Panc1 (cell line): ENCODE measurements at regions not wholly inside any gene's neighbourhood (a gene's known extent, or its start where the extent isn't known, plus 50 kb on each side); places are given as distances from the start of the nearest gene placed in this dataset.
A peak's percentile ranks its signal among the peaks of the same experiment; 100 is the strongest.

Experiments
- ATAC-seq: fragments of 200-7000 bp; cut with Tn5 transposase; 2 replicates; pipeline ENCODE4 v1.9.1; 2020; ENCODE audit warnings: mild to moderate bottlenecking, moderate library complexity
- BruUV-seq: library from RNA; stranded (reverse); fragments of 400-500 nt; replicated peaks from 2 replicates; lab custom pipeline; 2021; lab: Mats Ljungman, UMichigan
- CTCF ChIA-PET: fragments of 300-600 bp; sonication (Branson Sonifier 250); formaldehyde crosslinking; loops from one replicate; lab custom pipeline; 2022; ENCODE audit warnings: antibody characterized with exemption; lab: Charles Lee
- POLR2A ChIA-PET: fragments of 300-600 bp; sonication (Branson Sonifier 250); formaldehyde crosslinking; loops from one replicate; lab custom pipeline; 2022; ENCODE audit warnings: antibody characterized with exemption; lab: Charles Lee
- DNase-seq: peaks from one replicate; pipeline ENCODE4 v3.0.0-alpha.2; 2010; ENCODE audit warnings: low read depth, low spot score
- H3K27ac ChIP-seq: 2 replicates; pipeline ENCODE4 v1.5.1; 2011; ENCODE audit warnings: mild to moderate bottlenecking, low read length, inconsistent platforms
- H3K27me3 ChIP-seq: fragments of 200-500 bp; sonication (Bioruptor generic); 2 replicates; pipeline ENCODE4 v1.6.0; 2014; ENCODE audit warnings: low read length, inconsistent platforms; ENCODE audit not compliant: control insufficient read depth, insufficient read depth
- H3K36me3 ChIP-seq: fragments of 200-500 bp; sonication (Bioruptor generic); 2 replicates; pipeline ENCODE4 v1.5.1; 2014; ENCODE audit warnings: inconsistent platforms, mild to moderate bottlenecking, low read length, moderate library complexity; ENCODE audit not compliant: control insufficient read depth, insufficient read depth
- H3K4me1 ChIP-seq: 2 replicates; pipeline ENCODE4 v1.5.1; 2011; ENCODE audit warnings: inconsistent platforms, mild to moderate bottlenecking, low read length, moderate library complexity; ENCODE audit not compliant: control insufficient read depth, insufficient read depth
- H3K4me3 ChIP-seq, 2 experiments: 2 replicates each; pipeline ENCODE4 v1.5.1; 2011 to 2012; ENCODE audit warnings: low read depth in 2 of 2, low read length in 2 of 2, mild to moderate bottlenecking in 2 of 2, inconsistent platforms in 1 of 2, moderate library complexity in 1 of 2
- H3K9me3 ChIP-seq: fragments of 200-500 bp; sonication (Bioruptor generic); 2 replicates; pipeline ENCODE4 v1.5.1; 2014; ENCODE audit warnings: low read depth, mild to moderate bottlenecking, inconsistent platforms, low read length, moderate library complexity; ENCODE audit not compliant: control insufficient read depth, insufficient read depth
- POLR2AphosphoS5 ChIP-seq: IDR thresholded peaks from 2 replicates; pipeline ENCODE4 v1.6.1; 2012; ENCODE audit warnings: mild to moderate bottlenecking, low read depth, low read length, moderate library complexity
- SIN3A ChIP-seq: IDR thresholded peaks from 2 replicates; pipeline ENCODE4 v1.6.1; 2012; ENCODE audit warnings: low read depth, mild to moderate bottlenecking, low read length, moderate library complexity, borderline replicate concordance; ENCODE audit not compliant: insufficient read depth
- TCF7L2 ChIP-seq: IDR thresholded peaks from 2 replicates; pipeline ENCODE4 v1.6.1; 2011; ENCODE audit warnings: mild to moderate bottlenecking, low read depth, low read length, inconsistent platforms
- in situ Hi-C: cut with HindIII; loops from 2 replicates; pipeline ENCODE4 v1.10.0; 2016; ENCODE audit warnings: low sequenced_read_pairs, low pct_unique_long_range_greater_than_20kb
- intact Hi-C: fragments of 100-400 bp; cut with micrococcal nuclease; formaldehyde crosslinking; loops from one replicate; pipeline ENCODE4 v1.10.0; 2022; ENCODE audit not compliant: unreplicated experiment
- TF ChIP-seq, protein P1 (sequence below): fragments of 450-650 bp; IDR thresholded peaks from 2 replicates; pipeline ENCODE4 v1.5.1; 2017; ENCODE audit warnings: mild to moderate bottlenecking
- TF ChIP-seq, protein P2 (sequence below), 2 experiments: IDR thresholded peaks; 2 replicates each; pipeline ENCODE4 v1.6.1; 2011 to 2012; ENCODE audit warnings: low read depth in 2 of 2, control low read depth in 1 of 2, low read length in 1 of 2, mild to moderate bottlenecking in 1 of 2, moderate library complexity in 1 of 2; ENCODE audit not compliant: insufficient read depth in 1 of 2

DNA sequence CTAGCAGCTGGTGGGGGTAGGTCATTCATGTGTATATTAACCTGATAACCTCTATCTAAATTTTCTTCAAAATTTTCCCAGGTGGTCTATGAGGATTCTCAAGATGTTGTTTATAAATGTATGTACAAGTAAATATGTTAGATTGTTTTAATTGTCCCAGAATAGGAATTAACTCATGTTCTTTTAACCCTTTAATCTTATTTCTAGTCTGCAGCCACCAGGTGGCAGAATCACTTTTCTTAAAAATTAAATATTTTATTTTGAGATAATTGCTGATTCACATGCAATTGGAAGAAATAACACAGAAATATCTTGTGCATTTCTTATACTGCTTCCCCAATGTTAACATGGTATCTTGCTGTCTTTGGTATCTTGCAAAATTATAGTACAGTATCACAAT is 589.5 kb downstream of the ARL4A start:
- POLR2A ChIA-PET: no interaction called here
- ATAC-seq (no peak), DNase-seq (no peak)
- intact Hi-C loops: no loop called here
- Histone ChIP-seq H3K36me3 (no peaks in the 10 kb centered on the region), H3K4me1 (no peaks in the 10 kb centered on the region), H3K4me3 (no peak overlapping the region), H3K27ac (no peak overlapping the region), H3K9me3 (no peaks in the 10 kb centered on the region), H3K27me3 (no peaks in the 10 kb centered on the region)
- in situ Hi-C loops: no loop called here
- BruUV-seq: no TSS peak
- TF ChIP-seq, protein P1, sequence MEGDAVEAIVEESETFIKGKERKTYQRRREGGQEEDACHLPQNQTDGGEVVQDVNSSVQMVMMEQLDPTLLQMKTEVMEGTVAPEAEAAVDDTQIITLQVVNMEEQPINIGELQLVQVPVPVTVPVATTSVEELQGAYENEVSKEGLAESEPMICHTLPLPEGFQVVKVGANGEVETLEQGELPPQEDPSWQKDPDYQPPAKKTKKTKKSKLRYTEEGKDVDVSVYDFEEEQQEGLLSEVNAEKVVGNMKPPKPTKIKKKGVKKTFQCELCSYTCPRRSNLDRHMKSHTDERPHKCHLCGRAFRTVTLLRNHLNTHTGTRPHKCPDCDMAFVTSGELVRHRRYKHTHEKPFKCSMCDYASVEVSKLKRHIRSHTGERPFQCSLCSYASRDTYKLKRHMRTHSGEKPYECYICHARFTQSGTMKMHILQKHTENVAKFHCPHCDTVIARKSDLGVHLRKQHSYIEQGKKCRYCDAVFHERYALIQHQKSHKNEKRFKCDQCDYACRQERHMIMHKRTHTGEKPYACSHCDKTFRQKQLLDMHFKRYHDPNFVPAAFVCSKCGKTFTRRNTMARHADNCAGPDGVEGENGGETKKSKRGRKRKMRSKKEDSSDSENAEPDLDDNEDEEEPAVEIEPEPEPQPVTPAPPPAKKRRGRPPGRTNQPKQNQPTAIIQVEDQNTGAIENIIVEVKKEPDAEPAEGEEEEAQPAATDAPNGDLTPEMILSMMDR: peak; percentile 70; the same call in 1 of the 2 replicates
- TF ChIP-seq POLR2AphosphoS5: no peak
- CTCF ChIA-PET: no interaction called here

DNA sequence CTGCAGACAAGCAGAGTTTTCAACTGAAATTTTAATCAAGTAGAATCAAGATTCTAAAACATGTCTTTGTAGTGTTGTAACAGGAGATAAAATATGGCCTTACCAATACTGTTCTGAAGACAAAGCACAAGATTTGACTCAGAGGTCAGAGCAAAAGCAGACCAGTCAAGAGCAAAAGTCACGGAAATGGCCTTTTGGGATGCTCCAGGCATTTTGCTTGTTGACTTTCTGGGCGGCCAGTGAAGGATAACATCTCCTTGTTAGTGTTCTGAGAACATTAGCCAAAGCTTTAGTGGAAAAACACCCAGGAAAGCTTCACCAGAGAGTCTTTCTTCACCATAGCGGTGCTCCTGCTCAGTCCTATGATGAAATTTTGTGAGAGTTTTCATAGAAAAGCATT is 590.6 kb downstream of the ARL4A start:
- Histone ChIP-seq H3K4me1 (no peaks in the 10 kb centered on the region), H3K36me3 (no peaks in the 10 kb centered on the region), H3K27me3 (no peaks in the 10 kb centered on the region), H3K9me3 (no peaks in the 10 kb centered on the region), H3K27ac (no peak overlapping the region), H3K4me3 (no peak overlapping the region)
- intact Hi-C loops (no loop called here), in situ Hi-C loops (no loop called here)
- no peak for ATAC-seq
- DNase-seq: no peak
- TF ChIP-seq SIN3A (no peak), POLR2AphosphoS5 (no peak), TCF7L2 (no peak)
- TF ChIP-seq, protein P2, sequence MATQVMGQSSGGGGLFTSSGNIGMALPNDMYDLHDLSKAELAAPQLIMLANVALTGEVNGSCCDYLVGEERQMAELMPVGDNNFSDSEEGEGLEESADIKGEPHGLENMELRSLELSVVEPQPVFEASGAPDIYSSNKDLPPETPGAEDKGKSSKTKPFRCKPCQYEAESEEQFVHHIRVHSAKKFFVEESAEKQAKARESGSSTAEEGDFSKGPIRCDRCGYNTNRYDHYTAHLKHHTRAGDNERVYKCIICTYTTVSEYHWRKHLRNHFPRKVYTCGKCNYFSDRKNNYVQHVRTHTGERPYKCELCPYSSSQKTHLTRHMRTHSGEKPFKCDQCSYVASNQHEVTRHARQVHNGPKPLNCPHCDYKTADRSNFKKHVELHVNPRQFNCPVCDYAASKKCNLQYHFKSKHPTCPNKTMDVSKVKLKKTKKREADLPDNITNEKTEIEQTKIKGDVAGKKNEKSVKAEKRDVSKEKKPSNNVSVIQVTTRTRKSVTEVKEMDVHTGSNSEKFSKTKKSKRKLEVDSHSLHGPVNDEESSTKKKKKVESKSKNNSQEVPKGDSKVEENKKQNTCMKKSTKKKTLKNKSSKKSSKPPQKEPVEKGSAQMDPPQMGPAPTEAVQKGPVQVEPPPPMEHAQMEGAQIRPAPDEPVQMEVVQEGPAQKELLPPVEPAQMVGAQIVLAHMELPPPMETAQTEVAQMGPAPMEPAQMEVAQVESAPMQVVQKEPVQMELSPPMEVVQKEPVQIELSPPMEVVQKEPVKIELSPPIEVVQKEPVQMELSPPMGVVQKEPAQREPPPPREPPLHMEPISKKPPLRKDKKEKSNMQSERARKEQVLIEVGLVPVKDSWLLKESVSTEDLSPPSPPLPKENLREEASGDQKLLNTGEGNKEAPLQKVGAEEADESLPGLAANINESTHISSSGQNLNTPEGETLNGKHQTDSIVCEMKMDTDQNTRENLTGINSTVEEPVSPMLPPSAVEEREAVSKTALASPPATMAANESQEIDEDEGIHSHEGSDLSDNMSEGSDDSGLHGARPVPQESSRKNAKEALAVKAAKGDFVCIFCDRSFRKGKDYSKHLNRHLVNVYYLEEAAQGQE (IDR thresholded peaks at IDR 0.05; ENCODE audit: insufficient read depth in 1 of 2, low read depth in 2 of 2, low read length in 1 of 2): no peak
- TF ChIP-seq, protein P1: no peak
- no TSS peak for BruUV-seq
- ChIA-PET POLR2A (no interaction called here), CTCF (no interaction called here)
